ENCODE measurements at regions not wholly inside any gene's neighbourhood (a gene's known extent, or its start where the extent isn't known, plus 50 kb on each side); places are given as distances from the start of the nearest gene placed in this dataset.

DNA sequence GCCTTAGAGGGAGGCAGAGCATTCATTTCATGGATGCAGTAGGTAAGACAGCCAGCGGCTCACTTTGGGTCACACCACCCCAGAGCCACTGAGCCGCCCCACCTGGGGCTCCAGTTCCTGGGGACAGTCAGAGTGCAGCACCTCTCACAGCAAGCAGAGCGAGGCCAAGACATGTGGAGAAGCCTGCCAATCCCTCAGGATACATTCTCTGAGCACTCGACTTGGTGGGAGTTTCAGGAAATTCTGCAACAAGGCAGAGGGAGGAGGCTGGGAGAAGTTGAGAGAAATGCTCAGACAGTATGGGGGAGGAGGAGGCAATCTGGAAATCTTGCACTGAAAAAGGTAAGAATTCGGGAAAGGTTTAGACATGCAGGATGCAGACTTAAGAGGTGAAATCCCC is 60.8 kb upstream of the WLS start:
- DNase-seq (ENCODE audit: low spot score): no peak

GRCh38 chr1:68291688-68292384 is 59.5 kb upstream of the WLS start:
- peak; percentile 10 for DNase-seq (ENCODE audit: low spot score)

- DNase-seq (ENCODE audit: low spot score): no peak
Observed at GRCh38 chr1:68287241-68287640, 54.9 kb upstream of the WLS start.

DNA sequence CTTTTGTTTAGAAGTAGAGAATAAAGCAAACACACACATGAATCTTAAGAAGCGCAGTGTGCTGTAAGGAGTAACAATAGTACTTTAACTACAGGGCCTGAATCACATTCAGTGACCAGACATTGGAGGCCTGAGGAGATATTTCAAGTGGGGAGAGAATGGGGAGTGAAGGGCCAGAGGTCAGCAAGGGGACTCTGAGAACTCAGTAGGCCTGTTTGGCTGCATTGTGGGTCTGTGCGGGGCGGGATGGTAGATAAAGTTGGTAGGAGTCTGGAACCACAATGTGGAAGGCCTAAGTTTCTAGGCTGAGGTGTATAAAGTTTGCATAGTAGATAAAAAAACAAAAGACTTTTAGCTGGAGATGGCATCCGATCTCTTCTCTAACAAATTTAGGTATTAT is 52.7 kb upstream of the WLS start:
- DNase-seq (ENCODE audit: low spot score): no peak

- no peak for DNase-seq (ENCODE audit: low spot score)
Observed at GRCh38 chr1:68281946-68282615, 49.8 kb upstream of the WLS start.

Data from A172 (cell line).